ENCODE measurements at regions not wholly inside any gene's neighbourhood (a gene's known extent, or its start where the extent isn't known, plus 50 kb on each side); places are given as distances from the start of the nearest gene placed in this dataset.

DNA sequence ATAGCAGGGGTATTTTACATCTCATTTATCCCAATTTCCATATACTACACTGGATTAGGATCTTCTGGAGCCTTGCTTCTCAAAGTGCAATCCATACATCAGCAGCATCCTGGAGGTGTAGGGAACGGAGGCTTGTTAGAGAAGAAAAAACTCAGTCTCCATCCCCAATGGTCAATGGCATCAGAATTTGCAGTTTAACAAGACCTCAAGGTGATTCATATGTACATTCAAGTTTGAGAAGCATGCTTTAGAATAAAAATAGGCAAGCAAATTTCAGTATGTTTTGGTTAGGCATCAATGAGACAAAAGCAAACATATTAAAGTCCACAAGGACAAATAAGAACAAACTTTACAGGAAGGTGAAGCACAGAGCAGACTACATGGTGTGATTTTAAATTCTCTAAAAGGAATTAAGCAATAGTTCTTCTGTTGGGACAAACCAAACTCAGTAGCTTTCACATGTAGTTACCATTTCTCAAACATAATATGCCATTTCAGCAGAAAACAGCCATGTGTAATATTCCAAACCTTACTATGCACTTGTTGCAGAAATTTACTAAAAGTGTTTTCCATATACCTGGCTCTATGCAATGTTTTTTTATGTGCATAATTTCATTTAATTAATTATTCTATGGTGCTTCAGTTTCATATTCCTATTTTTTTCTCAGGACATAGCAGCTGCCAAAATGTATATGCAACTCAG lies 360.3 kb upstream of the NECTIN3 start:
- no peak for DNase-seq (ENCODE audit: insufficient read length)

DNA sequence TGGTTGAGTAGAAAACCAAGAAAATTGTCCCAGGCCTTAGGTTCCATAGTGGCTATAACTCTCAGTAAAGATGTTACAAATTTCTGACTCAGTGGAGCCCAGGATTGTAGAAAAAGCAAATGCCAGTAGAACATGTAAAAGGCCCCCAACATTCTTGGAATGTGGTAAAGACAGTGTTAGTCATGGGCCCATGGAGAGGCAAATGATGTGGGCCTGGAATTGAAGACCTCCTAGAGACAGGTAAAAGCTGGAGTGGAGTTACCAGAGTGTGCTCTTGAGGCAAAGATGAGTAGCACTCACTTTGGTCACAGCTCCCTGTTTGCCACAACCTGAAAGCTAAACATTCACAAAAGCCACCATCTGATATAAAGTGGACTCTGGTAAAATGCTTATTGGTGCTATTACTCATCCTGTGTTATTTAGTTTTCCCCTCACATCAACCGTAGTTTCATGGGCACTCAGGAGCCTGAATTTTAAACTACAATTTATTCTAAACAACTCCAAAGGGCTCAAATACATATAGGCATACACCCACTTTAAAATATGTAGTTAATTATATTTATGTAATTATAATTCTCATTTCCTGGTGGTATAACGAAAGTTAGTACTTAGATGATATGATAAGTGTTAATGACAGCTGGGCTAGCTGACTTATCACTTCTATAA lies 359.6 kb upstream of the NECTIN3 start:
- no peak for FAIRE-seq
- no peak for DNase-seq (ENCODE audit: insufficient read length)
- TF ChIP-seq TAF1 (IDR thresholded peaks at IDR 0.05; ENCODE audit: borderline replicate concordance, low read depth, low read length) (no peak), POLR2AphosphoS5 (IDR thresholded peaks at IDR 0.05; ENCODE audit: low read depth, low read length) (no peak), POLR2A (IDR thresholded peaks at IDR 0.05; ENCODE audit: low read depth, low read length) (no peak)

More for the DNA sequence above, 360.3 kb upstream of the NECTIN3 start:
- TF ChIP-seq POLR2AphosphoS5 (IDR thresholded peaks at IDR 0.05; ENCODE audit: low read depth, low read length) (no peak), TAF1 (IDR thresholded peaks at IDR 0.05; ENCODE audit: borderline replicate concordance, low read depth, low read length) (no peak), POLR2A (IDR thresholded peaks at IDR 0.05; ENCODE audit: low read depth, low read length) (no peak)
- FAIRE-seq: no peak

DNA sequence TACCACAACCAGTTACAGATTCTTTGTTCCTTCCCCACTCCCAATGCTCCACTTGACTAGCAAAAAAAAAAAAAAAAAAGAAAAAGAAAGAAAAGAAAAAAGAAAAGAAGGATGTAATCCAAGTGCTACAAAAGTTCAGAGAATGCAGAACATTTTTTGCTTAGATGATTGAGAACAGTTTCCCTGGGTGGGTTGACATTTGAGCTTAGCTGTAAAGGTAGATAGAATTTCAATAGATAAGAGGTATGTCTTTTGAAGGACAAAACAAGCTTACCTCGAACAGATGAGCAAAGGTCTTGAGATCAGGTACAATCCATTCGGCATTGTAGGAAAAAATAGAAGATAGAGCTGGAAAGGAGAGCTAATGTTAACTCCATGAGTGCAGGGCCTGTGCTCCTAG lies 344.6 kb upstream of the NECTIN3 start:
- no peak for TF ChIP-seq TAF1 (IDR thresholded peaks at IDR 0.05; ENCODE audit: borderline replicate concordance, low read depth, low read length)
- TF ChIP-seq POLR2A (IDR thresholded peaks at IDR 0.05; ENCODE audit: low read depth, low read length): no peak
- no peak for TF ChIP-seq POLR2AphosphoS5 (IDR thresholded peaks at IDR 0.05; ENCODE audit: low read depth, low read length)
- no peak for FAIRE-seq
- DNase-seq (ENCODE audit: insufficient read length): no peak

DNA sequence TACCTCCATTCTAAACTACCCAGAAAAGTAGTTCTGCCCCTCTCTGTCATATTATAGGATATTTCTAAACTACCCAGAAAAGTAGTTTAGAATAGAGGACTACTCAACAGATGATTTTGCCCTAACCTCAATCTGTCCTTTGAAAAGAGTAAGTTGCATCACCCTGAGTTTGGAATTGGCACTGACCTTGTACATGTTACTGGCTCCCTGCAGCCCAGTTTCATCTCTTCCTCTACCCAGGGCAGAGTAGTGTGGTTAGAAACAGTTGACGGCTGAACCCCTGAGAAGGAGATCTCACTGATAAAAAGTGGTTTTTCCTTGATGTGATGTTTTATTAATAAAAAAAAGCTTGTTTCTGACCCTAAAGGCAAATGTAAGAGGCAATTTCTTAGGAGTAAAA lies 340.5 kb upstream of the NECTIN3 start:
- DNase-seq (ENCODE audit: insufficient read length): no peak
- TF ChIP-seq POLR2AphosphoS5 (IDR thresholded peaks at IDR 0.05; ENCODE audit: low read depth, low read length): no peak
- no peak for TF ChIP-seq TAF1 (IDR thresholded peaks at IDR 0.05; ENCODE audit: borderline replicate concordance, low read depth, low read length)
- no peak for TF ChIP-seq POLR2A (IDR thresholded peaks at IDR 0.05; ENCODE audit: low read depth, low read length)
- no peak for FAIRE-seq

DNA sequence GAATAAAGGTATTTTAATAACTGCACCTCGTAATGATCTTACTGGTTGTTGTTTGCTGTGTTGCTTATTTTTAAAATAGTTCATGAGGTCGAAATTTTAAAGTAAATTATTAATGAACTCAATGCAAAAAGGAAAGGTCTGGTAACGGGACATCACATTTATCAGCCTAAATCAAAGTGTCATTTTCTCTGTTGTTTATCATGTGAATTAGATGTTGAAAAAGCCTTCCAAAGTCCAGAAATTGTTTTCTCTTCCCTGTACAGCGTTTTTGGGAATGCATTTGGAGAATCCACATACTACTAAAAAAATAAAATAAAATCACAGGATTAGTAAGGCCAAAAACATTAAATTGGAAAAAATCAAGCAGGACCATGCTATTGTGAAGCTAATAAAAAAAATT lies 339.2 kb upstream of the NECTIN3 start:
- TF ChIP-seq POLR2A (IDR thresholded peaks at IDR 0.05; ENCODE audit: low read depth, low read length): no peak
- no peak for TF ChIP-seq TAF1 (IDR thresholded peaks at IDR 0.05; ENCODE audit: borderline replicate concordance, low read depth, low read length)
- no peak for TF ChIP-seq POLR2AphosphoS5 (IDR thresholded peaks at IDR 0.05; ENCODE audit: low read depth, low read length)
- no peak for DNase-seq (ENCODE audit: insufficient read length)
- FAIRE-seq: no peak

DNA sequence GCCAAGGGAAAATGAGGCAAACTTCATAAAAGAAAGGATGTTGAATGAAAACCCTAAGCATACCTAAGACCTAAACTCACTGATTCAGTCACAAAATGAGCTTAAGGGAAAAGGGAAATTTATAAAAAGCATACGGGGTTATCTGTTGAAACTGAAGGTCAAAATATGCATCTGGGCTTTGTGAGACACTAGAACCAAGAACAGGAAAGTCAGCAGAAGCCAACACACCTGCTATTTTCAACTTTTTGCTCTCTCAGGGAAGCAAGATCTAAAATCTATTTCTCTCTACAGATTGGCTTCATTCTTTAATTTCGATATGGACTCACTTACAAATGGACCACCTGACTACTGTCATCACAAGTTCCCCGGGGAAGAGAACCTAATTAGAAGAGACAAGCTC lies 338.6 kb upstream of the NECTIN3 start:
- no peak for FAIRE-seq
- DNase-seq (ENCODE audit: insufficient read length): no peak
- TF ChIP-seq POLR2AphosphoS5 (IDR thresholded peaks at IDR 0.05; ENCODE audit: low read depth, low read length) (no peak), TAF1 (IDR thresholded peaks at IDR 0.05; ENCODE audit: borderline replicate concordance, low read depth, low read length) (no peak), POLR2A (IDR thresholded peaks at IDR 0.05; ENCODE audit: low read depth, low read length) (no peak)

DNA sequence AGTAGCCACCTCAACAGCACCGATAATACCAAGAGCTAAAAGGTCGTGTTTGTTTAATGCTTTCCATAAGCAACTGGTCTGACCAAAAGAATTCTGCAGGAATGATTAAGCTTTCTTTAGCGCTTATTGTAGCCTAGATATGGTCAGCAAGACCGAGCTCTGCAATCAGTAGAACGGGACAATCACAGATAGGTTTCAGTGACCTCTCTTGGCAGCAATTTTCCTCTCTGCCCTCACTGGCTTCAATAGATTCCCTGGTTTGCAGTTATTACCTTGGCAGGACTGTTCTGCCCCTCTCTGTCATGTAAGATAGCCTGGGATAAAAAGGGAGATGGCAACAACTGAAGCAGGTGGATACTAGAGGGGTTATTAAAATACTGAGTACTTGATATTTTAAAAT lies 337.1 kb upstream of the NECTIN3 start:
- no peak for TF ChIP-seq TAF1 (IDR thresholded peaks at IDR 0.05; ENCODE audit: borderline replicate concordance, low read depth, low read length)
- TF ChIP-seq POLR2A (IDR thresholded peaks at IDR 0.05; ENCODE audit: low read depth, low read length): no peak
- TF ChIP-seq POLR2AphosphoS5 (IDR thresholded peaks at IDR 0.05; ENCODE audit: low read depth, low read length): no peak
- FAIRE-seq: no peak
- DNase-seq (ENCODE audit: insufficient read length): no peak

DNA sequence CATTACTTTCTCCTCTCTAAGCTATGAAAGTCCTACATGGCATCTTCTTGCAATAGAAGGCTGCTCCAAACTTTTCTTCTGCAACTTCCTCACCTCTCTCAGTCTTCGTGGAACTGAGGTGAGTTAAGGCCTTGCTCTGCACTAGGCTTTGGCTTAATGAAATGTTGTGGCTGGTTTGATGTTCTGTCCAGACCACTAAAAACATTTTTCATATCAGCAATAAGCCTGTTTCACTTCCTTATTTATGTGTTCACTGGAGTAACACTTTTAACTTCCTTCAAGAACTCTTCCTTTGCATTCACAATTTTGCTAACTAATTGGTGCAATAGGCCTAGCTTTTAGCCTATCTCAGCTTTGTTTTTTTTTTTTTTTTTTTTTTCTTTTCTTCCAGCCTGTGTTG lies 335.3 kb upstream of the NECTIN3 start:
- TF ChIP-seq TAF1 (IDR thresholded peaks at IDR 0.05; ENCODE audit: borderline replicate concordance, low read depth, low read length): no peak
- no peak for TF ChIP-seq POLR2AphosphoS5 (IDR thresholded peaks at IDR 0.05; ENCODE audit: low read depth, low read length)
- no peak for TF ChIP-seq POLR2A (IDR thresholded peaks at IDR 0.05; ENCODE audit: low read depth, low read length)
- peak; percentile 63 for FAIRE-seq

DNA sequence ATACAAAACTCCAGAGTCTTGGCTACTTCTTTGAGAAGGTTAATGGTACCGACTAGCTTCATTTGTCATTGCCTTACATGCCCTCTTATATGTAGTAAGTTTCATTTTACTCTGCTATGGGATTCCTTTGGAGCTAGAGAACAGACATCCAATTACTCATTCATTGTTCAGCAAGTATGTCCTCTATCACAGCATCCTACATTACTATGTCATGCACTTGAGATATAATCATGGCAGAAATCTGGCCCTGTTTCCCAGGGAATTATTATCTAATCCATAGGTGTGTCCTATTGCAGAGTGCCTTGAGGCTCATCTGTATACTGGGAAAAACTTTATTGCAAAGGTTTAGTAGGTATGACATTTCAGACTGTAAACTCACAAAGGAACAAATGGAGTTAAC lies 333.1 kb upstream of the NECTIN3 start:
- no peak for FAIRE-seq
- TF ChIP-seq POLR2AphosphoS5 (IDR thresholded peaks at IDR 0.05; ENCODE audit: low read depth, low read length): no peak
- no peak for TF ChIP-seq TAF1 (IDR thresholded peaks at IDR 0.05; ENCODE audit: borderline replicate concordance, low read depth, low read length)
- no peak for TF ChIP-seq POLR2A (IDR thresholded peaks at IDR 0.05; ENCODE audit: low read depth, low read length)
- no peak for DNase-seq (ENCODE audit: insufficient read length)

More for the DNA sequence above, 335.3 kb upstream of the NECTIN3 start:
- no peak for DNase-seq (ENCODE audit: insufficient read length)

DNA sequence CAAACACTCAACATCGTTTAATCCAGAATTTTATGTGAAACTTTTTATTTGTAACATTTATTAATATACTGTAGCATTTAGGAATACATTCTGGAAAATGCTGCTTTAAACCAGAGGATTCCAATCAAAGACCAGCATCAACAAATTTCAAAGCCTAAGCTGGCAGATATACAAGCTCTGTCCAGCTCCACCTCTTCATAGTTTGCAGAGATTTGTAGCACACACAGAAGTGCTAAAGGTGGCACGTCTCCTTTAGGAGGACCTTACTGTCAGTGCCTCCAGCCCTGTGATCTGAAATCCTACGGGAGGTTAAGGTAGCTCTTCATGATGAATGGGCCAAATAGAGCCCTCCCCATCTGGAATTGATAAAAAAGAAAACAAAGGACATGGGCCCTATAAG lies 329.7 kb upstream of the NECTIN3 start:
- FAIRE-seq (no peak), DNase-seq (ENCODE audit: insufficient read length) (no peak)
- TF ChIP-seq POLR2AphosphoS5 (IDR thresholded peaks at IDR 0.05; ENCODE audit: low read depth, low read length): no peak
- no peak for TF ChIP-seq TAF1 (IDR thresholded peaks at IDR 0.05; ENCODE audit: borderline replicate concordance, low read depth, low read length)
- no peak for TF ChIP-seq POLR2A (IDR thresholded peaks at IDR 0.05; ENCODE audit: low read depth, low read length)

DNA sequence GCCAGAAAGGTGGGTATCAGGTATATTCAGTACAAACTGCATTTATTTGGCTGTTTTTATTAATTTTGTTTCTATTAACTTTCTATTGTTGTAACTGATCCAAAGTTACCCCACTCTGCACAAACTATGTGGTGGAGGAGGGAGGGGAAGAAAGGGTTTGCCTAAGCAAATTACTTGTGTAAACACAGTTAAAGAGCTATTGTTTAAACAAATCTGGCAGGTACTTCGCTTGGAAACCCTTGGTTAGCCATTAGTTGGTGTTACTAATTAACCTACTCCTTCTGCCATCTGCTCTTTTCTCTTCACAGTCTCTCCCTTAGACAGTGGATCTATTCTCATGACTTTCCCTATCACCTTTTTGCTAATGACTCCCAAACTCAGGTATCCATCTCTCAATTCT lies 328.4 kb upstream of the NECTIN3 start:
- TF ChIP-seq TAF1 (IDR thresholded peaks at IDR 0.05; ENCODE audit: borderline replicate concordance, low read depth, low read length) (no peak), POLR2A (IDR thresholded peaks at IDR 0.05; ENCODE audit: low read depth, low read length) (no peak), POLR2AphosphoS5 (IDR thresholded peaks at IDR 0.05; ENCODE audit: low read depth, low read length) (no peak)
- FAIRE-seq (no peak), DNase-seq (ENCODE audit: insufficient read length) (no peak)

DNA sequence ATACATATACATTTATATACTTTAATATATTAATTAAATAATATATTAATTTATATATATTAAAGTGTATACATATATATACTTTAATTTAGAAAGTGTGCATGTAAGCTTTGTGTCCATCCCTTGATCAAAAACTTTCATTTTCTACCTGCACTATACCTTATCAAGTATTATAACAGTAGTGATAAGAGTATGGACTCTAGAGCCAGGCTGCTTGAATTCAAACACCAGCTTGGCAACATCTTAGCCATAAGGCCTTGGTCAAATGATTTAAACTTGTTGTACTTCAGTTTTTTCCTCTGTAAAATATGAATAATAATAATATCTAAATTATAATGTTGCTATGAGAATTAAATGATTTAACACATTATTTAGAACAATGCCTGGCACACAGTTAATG lies 327.6 kb upstream of the NECTIN3 start:
- no peak for TF ChIP-seq TAF1 (IDR thresholded peaks at IDR 0.05; ENCODE audit: borderline replicate concordance, low read depth, low read length)
- TF ChIP-seq POLR2A (IDR thresholded peaks at IDR 0.05; ENCODE audit: low read depth, low read length): no peak
- no peak for TF ChIP-seq POLR2AphosphoS5 (IDR thresholded peaks at IDR 0.05; ENCODE audit: low read depth, low read length)
- DNase-seq (ENCODE audit: insufficient read length) (no peak), FAIRE-seq (no peak)

All from GM12892 (cell line).